Kasumi-1 (cell line): ENCODE measurements at regions not wholly inside any gene's neighbourhood (a gene's known extent, or its start where the extent isn't known, plus 50 kb on each side); places are given as distances from the start of the nearest gene placed in this dataset.
A peak's percentile ranks its signal among the peaks of the same experiment; 100 is the strongest.

ENCODE experiments used
- DNase-seq, 2 experiments: peaks; one replicate each; lab custom pipeline; 2025; lab: John Stamatoyannopoulos, UW

DNA sequence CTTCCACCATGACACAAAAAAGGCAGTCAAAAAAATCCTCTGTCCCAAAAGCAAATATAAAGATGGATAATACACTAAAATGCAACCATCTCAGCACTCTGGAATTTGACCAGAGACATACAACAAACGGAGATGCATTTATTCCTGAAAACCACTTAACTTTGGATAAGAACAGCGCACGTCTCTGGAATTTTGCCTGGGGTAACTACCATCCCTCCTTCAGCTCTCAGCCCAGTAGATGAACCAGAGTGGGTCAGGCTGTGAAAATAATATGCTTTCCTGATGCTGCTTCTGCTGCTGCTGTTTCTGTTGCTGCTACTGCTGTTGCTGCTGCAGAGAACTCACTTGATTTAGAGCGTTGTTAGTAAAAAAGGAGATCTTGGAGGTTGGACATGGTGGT lies 133.8 kb upstream of the ACVR2A start:
- DNase-seq = no peak

DNA sequence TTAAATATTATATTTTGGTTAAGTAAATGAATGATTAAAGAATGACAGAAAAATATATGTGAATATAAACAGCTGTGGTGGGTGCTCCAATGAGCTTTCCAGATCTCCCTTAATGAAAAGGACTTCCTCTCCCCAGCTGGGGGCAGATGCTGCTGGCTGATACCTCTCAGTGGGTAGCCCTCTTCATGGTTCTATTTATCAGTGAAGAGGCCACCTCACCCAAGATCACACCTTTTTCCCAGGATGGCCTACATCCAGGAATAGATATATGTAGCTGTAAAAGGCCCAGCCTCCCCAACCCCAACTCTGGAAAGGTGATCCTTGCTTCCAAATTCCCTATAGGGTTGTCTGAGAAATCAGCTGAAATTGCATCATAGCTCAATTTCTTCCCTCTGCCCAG lies 135.2 kb upstream of the ACVR2A start:
- no peak for DNase-seq

DNA sequence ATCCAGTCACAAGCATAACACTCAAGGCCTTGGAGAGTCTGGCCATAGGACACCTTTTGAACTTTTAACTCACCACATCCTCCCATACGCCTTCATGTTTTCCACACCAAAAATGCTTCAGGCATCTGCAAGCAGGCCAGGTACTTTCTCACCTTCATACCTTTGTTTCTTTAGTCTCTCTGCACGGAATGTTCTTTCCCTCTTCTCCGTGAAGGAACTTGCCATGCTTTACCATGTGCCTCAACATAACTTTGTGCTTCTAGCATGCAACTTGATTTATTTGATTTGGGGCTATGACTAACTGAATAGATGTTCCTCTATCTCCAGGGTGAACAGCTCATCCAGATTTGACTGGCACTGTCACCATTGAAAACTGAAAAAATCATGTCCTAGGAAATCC lies 141.7 kb upstream of the ACVR2A start:
- DNase-seq = no peak

DNA sequence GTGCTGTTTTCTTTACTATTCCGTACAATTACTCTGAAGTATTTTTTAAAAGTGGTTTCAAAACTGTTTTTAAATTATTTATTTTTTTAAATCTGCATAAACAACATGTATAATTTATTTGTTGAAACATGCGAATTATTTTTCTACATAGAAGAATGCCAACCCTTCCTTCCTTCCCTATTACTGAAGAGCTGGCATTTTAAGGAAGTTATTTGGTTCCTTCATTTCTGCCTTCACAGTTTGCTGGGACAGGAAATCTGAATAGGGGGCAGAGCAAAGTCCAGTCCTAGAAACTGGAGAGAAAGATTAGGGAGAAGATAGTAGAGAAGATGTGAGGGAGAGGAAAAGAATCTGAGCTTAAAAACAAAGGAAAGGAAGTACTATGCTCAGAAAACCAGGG lies 146.7 kb upstream of the ACVR2A start:
- DNase-seq = peak; percentile 3 to 41

DNA sequence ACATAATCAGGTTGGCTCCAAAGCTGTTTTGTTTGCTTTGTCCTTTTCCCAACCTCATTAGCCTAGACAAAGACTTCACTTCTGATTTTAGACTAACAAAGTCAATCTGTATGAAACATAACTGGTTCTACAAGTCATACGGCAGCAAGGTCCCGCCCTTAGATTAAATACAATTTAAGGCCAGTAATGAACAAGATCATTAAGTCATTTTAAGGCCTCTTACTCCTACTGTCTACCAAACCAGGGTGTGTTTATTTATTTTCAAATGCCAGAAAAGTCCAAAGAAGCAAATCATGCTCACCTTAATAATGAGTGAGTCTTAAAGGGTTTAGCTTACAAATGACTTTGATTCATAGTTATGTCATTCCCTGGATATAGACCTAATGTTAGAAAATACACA lies 148.4 kb upstream of the ACVR2A start:
- no peak for DNase-seq

DNA sequence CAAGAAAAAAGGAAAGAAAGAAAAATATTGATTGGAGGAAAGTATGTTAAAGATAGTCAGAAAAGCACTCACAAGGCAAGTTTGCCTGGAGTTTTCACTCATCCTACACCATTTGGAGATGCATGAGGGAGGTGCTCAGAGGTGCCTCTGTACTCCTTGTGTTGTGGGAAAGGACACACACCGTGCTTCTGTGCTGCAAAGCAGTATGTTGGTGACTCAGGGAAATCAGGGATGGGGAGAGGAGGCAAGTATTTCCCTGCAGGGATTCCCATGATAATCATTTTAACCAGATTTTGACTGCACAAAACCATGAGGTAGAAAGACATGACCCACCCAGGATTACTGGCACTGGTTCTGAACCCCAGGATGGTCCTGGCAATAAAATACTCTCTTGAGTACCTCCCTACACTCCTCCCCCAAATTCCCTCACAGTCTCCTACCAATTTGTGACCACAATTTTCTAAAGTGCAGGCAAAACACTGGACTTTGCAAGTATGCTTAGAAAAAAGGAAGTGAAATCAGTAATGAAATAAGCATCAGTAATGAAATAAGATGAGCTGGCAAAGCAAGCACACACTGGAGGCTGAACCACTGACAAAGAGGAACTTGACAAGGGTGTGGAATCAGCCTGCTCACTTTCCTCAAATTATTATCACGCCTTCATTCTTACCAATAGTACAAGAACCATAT lies 155.5 kb upstream of the ACVR2A start:
- peak; percentile 96 to 98 for DNase-seq

DNA sequence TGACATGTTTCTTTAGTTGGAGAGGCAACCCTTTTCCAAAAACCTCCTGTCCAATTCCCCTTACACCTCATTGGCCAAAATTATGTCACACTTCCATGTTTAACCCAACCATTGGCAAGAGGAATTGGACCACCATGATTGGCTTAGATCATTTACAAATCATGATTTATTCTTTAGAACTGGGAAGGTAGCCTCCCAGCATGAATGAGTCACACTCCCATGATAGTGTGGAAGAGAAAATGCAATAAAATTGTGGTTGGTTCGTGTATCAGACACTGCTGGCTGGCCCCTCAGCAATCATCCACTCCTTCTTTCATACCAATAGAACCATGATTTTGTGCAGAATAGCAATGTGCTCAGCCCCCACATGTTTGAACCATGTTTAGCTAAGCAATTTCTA lies 156.6 kb upstream of the ACVR2A start:
- DNase-seq = no peak

DNA sequence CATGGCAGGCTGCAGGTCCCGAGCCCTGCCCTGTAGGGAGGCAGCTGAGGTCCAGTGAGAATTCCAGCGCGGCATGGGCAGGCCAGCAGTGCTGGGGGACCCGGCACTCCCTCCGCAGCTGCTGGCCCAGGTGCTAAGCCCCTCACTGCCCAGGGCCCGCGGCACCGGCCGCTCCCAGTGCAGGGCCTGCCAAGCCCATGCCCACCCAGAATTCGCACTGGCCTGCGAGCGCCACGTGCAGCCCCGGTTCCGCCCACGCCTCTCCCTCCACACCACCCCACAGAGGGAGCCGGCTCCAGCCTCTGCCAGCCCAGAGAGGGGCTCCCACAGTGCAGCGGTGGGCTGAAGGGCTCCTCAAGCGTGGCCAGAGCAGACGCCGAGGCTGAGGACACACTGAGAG lies 158.5 kb upstream of the ACVR2A start:
- DNase-seq = no peak

DNA sequence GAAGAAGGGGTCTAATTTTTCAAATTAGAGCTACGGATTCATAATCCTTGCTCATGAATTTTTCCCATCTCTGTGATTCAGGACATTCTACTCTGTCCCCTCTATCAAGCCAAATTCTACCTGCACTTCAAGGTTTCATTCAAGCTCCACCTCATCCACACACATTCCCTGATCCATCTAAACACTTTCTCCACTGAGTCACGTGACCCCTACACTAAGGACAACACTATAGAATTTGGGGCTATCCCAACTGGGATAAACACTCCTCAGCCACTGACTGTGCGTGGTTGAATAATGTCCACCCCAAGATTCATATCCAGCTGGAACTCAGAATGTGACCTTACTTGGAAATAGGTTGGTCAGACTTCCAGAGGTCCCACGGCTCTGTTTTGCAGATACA lies 159.9 kb upstream of the ACVR2A start:
- no peak for DNase-seq

DNA sequence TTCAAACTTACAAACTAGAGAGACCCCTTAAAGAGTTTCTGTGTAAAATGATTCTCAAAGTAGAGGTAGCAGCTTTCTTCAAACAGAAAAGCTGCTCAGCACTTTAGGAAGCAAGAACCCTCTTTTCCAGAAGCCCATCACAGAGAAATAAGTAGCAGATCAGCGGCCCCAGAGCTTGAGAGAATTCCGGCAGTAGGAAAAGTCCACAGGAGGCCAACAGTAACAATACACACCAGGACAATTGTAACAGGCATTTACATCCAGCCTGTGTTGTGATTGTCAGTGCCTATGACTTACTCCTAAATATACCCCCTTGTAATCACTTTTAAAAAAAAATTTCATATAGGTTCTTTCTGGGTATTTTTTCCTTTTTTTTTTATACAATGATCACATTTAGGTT lies 161.4 kb upstream of the ACVR2A start:
- no peak for DNase-seq

DNA sequence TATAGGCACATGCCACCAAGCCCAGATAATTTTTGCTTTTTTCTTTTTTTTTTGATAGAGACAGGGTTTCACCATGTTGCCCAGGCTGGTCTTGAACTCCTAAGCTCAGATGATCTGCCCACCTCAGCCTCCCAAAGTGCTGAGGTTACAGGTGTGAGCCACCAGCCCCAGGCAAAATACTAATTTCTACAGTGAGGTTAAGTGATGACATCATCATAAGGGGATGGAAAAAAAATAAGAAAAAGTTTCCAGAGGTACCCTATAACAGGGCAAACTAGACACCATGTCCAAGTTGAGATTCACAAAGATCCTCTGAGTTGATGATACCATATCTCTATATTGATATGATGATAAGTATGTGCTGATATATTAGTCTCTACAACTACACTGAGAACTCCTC lies 163.7 kb upstream of the ACVR2A start:
- DNase-seq = no peak

DNA sequence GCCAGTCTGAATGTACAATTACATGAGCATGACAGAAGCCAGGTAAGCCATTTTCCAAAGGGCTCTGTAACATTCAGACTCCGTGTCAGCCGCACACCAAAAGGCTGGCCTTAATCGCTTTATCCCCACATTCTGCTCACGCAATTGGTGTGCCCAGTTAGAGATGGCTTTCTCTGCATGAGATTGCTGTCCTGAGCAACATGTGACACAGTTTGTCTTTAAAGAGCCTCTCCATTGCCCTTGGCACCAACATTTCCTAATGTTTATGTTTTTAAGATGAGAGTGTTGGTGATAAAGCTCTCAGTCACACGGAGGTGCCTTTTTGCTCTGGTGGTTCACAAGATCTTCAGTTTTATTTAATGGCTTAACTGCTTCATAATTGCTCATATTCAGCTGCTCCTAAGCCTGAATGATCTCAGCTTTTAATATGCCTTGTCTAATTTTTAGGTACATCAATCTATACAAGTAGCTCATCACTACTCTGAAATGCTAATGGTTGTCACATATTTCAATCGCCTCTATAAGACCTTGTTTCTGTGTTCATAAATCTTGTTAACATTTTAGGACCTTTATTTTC lies 164.8 kb upstream of the ACVR2A start:
- DNase-seq = no peak

DNA sequence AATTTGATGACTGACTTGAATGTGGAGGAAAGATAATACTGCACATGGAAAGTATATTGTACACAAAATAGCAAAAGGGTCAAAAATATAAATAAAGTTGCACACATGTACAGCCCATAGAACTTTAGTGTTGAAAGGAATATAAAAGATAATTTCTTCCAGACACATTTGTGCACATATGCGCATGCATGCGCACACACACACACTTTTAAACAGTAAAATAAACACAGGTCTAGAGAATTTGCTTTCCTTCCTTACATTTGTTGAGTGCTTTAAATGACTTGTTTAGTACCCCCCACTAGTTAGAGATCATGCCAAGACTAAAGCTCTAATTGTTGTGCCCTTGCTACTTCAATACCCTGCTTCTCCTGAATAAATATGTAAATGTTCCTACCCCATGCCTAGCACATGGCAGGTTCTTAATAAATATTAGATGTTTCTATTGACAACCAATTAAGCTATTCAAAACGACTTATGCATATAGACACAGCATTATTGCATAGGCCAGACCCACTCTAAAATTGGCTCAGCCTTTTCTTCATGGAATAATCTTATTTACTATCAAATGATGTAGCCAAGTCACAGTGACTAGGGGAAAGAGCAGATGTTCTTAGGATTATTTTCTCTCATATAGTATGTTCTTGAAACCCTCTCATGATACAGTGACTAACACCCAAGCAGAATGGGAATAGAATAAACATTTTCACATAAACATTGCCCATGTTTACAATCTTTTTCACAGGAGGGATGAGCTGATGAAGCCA lies 165.5 kb upstream of the ACVR2A start:
- no peak for DNase-seq

DNA sequence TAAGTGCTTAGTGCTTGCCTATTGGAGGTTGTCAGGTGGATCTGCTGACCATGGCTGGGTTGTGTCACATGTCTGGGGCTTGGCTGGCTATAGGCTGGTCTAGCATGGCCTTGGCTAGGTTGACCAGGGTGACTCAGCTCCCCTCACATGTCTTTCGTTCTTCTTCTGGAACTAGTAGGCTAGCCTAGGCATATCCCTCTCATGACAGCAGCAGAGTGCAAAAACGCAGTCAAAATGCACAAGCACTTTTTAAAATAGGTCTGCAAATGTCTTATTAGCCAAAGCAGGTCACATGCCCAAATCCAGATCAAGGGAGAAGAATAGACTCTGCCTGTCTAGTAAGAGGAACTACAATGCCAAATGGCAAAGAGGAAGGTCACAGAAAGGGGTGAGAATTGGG lies 179.7 kb upstream of the ACVR2A start:
- peak; percentile 13 to 32 for DNase-seq

DNA sequence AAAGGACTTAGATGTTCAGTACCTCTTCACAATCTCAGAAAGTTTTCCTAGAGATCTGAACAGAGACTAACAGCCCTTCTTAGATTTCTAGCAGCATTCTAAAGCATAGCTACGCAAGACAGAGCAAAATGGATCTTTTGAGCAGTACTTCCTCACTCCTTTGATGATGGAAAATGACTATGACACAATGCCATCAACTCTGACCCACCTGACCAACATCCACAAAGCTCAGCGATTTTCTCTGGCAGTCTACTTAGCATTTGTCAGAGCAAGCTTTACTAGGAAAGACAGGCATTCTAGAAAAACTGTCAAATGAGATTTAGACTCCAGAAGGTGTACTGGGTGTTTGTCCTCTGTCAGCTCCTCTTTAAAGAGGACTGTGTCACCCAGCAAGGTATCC lies 180.9 kb upstream of the ACVR2A start:
- DNase-seq = no peak

DNA sequence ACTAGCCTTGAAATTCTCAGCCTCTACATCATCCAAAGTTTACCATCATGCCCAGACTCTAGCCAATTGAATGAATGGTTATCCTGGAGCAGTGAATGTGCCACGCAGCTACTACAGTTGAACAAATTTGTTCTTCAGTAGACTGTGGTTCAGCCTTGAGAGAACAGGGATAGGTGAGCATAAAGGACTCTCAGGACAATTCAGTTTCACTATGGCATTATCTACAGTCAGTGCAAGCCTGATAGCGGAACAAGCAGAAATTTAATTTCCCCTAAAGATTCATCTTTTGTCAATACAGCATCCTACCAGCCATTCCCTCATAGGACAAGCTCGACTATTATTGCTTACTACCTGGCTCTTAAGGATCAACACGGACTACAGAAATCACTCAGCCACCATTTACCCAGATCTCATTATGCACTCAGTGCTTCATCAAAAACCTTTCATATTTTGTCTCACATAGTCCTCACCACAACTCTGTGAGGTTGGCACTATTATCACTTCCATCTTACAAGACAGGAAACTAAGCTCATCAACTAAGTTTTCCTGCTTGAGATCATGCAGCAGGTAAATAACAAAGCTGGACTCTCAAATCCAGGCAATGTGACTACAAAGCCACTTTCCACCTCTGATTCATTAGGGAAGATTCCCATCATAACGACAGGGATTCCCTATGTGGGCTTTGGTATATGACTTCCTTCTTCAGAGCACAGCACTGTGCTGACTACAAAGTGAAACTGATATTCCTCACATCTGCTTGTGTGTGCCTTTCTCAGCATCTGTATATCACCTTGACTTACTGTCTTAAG lies 181.5 kb upstream of the ACVR2A start:
- no peak for DNase-seq

DNA sequence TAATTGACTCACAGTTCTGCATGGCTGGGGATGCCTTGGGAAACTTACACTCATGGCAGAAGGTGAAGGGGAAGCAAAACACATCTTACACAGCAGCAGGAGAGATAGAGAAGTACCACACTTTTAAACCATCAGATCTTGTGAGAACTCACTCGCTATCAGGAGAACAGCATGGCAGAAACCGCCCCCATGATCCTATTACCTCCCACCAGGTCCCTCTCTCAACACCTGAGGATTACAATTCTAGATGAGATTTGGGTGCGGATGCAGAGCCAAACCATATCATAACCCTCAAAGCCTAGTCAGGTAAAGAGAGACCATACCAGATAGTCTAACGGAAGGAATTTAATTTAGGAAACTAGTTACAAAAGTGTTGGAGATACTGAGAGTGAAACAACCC lies 182.6 kb upstream of the ACVR2A start:
- no peak for DNase-seq

DNA sequence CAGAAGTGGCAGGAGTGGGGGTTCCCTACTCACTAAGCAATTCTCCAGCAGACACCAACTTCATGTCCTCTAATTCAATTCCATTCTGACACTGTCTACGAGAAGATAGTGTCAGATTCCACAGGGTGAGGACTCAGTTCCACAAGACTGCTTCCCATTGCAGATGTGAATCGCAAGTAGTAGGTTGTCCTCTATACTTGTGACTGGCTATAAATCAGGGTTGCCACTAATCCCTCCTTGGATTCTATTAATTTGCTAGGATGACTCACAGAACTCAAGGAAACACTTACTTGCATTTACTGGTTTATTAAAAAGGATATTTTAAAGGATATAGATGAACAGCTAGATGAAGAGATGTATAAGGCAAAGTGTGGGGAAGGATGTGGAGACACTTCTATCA lies 184.1 kb upstream of the ACVR2A start:
- no peak for DNase-seq

DNA sequence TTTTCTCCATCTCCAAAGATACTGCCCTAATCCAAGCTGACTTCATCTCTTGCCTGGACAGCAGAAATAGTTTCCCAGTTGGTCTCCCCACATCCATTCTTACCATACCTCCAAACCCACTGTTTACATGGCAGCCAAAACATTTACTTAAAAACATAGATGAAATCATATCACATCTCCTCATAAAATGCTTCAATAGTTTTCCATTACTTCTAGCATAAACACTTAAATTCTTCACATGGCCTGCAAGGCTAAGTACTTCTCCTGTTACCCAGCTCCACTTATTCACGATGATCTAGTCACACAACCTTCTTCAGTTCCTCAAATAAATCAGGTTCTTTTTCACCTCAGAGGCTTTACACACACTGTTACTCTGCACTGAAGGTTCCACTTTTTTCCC lies 185.8 kb upstream of the ACVR2A start:
- DNase-seq = no peak

DNA sequence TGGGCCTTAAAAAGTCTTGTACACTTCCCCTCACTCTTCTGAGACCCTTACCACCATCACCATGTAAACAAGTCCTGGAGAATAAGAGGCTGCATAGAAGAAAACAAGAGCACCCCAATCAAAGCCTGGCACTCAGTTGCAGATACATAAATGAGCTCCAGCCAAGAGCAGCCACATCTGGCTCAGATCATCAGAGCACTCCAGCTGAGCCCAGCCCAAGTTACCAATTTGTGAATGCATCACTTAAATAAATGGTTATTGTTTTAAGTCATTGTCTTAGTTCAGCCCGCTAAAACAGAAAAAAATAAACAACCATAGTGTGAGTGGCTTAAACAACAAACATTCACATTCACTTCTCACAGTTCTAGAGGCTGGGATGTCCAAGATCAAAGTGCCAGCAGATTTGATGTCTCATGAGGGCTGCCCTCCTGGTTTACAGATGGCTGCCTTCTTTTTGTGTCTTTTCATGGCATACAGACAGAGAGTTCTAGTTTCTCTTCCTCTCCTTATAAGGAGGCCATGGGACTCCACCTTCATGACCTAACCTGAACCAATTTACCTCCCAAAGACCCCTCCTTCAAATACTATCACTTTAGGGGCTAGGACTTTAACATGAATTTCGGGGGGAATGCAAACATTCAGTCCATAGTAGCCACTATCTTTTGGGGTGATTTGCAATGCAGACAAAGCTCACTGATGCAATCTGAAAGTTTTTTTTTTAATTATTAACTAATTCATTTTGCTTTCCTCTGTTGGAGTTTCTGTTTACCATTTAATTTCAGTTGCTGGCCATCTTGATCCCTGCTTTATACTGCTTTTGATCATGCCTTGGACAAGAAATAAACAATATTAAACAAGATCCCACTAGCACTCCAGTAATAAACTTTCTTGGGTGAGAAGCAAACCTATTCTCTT lies 187.5 kb upstream of the ACVR2A start:
- no peak for DNase-seq

DNA sequence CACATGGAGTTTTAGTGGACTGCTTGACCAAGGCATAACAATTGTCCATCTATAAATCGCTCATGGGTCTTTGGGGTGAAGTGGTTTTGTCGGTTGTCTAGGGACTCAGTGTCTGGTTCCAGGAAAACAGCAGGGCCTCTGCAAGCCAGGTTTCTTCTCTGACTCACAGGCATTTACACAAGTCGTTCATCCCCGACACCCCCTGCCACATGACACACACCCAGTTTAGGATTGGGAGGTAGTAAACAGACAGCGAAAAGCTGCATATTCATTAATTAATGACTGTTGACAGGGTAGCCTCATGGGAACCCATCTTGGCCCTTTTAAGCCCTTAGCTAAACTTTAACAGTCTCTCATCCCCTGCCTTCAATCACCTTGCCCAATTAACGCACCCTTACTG lies 194.8 kb upstream of the ACVR2A start:
- no peak for DNase-seq

DNA sequence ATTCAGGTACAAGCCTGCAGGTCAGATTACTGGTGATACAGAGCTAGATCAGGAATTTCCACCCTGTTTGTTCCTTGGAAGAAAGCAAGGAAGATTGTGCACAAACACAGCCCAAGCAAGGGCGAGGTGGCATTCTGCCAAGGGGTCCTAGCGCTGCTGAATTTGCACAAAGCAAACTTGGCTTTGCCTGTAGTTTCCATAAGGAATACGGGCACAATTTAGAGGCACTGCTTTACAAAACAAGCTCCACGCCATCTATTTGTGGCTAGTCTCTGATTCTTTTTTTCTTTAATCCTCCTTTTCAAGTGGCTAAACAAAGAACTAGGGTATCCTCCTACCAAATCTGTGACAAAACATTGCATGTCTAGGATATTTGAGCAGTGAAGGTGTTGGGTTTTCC lies 195.5 kb upstream of the ACVR2A start:
- no peak for DNase-seq
